Body of pancreas (tissue), 4 donors: ENCODE measurements at regions not wholly inside any gene's neighbourhood (a gene's known extent, or its start where the extent isn't known, plus 50 kb on each side); places are given as distances from the start of the nearest gene placed in this dataset.
"Not testable (repeated sequence)": the region's sequence is repeated elsewhere in the genome, so short reads cannot be mapped to it uniquely, and the experiment has no call there.

ENCODE experiments used
- POLR2A ChIP-seq, 3 donors: fragments of 450-650 bp; IDR thresholded peaks; one replicate each; pipeline ENCODE4 v1.6.1; 2016; ENCODE audit warnings: antibody characterized with exemption in 3 of 3, mild to moderate bottlenecking in 2 of 3
- TF ChIP-seq, protein P1 (sequence below), 7 experiments: fragments of 450-650 bp in 4 of 7; fragments of 200-600 bp in 3 of 7; sonication (generic) in 3 of 7; IDR thresholded peaks; one replicate each; pipeline ENCODE4 v1.5.1; 2016 to 2019; ENCODE audit warnings: antibody characterized with exemption in 7 of 7

GRCh38 chr10:28176498-28176897 lies 126.4 kb downstream of the MPP7 start:
- TF ChIP-seq, protein P1, sequence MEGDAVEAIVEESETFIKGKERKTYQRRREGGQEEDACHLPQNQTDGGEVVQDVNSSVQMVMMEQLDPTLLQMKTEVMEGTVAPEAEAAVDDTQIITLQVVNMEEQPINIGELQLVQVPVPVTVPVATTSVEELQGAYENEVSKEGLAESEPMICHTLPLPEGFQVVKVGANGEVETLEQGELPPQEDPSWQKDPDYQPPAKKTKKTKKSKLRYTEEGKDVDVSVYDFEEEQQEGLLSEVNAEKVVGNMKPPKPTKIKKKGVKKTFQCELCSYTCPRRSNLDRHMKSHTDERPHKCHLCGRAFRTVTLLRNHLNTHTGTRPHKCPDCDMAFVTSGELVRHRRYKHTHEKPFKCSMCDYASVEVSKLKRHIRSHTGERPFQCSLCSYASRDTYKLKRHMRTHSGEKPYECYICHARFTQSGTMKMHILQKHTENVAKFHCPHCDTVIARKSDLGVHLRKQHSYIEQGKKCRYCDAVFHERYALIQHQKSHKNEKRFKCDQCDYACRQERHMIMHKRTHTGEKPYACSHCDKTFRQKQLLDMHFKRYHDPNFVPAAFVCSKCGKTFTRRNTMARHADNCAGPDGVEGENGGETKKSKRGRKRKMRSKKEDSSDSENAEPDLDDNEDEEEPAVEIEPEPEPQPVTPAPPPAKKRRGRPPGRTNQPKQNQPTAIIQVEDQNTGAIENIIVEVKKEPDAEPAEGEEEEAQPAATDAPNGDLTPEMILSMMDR (IDR thresholded peaks at IDR 0.05): not testable (repeated sequence)
- not testable (repeated sequence) for TF ChIP-seq POLR2A (IDR thresholded peaks at IDR 0.05)
